ENCODE measurements at regions not wholly inside any gene's neighbourhood (a gene's known extent, or its start where the extent isn't known, plus 50 kb on each side); places are given as distances from the start of the nearest gene placed in this dataset.

DNA sequence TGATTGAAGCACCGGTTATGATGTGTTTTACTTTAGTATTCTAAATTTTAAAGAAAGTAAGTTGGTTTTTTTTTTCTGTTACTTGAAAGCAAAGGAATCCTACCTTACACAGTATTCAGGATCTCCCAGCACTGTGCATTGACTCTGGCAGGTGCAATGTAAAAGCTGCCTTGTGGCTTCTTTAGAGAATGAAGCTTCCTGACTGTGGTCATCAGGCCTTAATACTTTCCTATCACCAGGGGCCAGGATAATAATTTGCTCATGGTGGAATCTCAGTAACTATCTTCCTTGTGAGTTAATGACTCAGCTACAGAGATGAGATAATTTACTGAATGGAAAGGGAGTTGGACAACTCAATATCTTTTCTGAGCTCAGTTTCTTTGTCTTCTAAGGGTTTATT is 435.5 kb upstream of the ZNF608 start:
- no peak for DNase-seq

DNA sequence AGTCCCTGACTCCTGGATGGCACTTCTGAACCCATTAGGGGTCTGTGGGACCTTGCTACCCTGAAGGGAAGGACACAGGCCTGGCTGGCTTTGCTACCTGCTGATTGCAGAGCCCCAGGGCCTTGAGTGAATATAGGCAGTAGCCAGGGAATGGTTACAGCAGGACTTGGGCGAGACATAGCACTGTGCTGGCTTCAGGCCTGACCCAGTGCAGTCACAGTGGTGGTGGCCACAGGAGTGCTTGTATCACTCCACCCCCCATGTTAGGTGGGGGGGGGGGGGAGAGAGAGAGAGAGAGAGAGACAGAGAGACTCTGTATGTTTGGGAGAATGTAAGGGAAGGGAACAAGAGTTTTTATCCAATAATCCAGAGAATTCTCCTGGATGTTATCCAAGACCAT is 439.3 kb upstream of the ZNF608 start:
- no peak for DNase-seq

DNA sequence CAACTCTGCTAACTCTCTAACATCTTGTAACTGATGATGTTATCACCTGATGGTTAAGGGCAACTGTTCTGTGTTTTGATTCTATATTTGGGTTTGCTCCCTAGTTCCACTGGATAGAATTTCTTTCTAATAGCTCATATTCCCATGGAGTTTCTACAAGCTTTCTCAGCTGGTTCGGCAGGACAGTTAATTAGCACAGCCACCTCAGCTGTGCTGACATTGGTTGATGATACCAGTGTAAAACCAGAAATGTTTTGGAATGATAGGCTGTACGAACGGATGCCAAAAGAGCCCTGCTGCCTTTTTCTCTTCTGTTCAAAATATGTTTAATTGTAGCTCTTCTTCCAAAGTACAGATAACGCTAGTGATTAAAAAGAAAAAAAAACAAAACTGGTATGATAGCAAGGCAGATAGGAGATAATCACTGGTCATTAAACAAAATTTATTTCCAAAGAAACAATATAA is 440.5 kb upstream of the ZNF608 start:
- no peak for DNase-seq

DNA sequence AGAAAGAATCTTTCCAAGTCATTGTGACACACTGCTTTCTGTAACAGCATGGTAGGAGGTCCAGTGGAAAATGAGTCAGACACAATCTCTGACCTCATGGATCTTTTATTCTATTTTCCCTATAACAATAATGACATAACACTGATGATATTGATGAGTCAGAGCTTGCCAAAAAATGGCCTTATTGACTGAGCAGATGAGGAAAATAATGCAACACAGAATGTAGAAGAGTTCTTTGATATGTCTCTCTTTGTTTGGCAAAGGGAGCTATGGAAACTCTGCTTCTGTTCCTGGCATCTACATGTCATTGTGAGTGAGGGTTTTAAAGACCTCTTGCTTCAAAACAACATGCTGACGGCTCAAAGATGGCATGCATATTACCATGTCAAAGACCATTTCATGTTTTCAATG is 443.1 kb upstream of the ZNF608 start:
- DNase-seq, result no peak

DNA sequence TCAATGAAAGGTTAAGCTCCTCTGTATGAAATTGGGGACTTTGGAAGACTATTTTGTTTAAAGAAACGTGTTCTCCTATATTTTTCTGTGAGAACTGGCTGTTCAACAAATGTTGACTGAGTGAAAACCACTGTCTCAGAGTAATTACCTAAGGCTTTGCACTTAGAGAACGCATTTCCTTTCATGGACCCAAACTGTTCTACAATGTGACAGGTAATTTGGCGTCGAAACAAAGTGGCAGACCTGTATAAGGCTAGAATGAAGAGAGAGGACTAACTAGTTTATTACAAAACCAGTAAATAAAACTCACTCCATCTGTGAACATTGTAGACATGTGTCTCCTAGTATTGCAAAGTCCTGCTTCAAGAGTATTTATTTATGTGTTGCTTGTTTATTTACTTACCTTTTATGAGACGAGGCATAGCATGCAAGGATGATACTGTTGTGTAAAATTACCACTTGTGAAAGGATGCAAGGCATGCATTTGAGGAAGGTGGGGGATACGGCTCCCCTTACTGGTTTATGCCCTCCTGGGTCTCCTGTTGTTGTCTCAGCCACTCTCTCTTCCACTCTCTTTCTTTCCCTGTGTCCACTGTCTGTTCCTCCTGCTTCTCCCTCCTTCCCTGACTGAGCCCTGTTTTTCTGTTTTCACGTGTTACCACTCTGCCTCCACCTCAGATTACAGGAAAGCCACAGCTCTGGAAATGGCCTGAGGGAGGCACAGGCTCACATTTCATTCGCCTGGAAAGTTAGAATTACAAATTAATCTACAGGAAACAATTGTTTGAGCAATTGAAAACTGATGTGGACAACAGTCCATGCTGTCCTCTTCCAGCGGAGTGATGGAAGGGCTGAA is 444.0 kb upstream of the ZNF608 start:
- DNase-seq, result no peak

DNA sequence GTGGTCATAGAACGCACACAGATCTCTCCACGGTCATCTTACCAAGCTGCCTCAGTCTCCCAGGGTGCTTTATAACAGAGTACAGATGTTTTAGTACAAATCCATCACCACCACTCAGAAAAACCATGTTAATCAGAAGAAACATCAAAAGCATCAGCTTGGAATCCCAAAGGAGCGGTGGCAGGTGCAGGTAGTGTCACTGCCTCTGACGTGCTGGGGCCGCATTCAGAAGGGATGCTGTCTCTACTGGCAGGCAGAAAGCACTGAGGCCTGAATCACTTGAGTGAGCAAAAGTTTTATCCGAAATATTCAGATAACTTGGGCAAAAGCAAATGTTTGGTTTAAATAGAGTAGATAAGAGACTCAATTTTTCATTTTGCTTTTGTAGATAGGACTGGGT is 448.4 kb upstream of the ZNF608 start:
- no peak for DNase-seq

DNA sequence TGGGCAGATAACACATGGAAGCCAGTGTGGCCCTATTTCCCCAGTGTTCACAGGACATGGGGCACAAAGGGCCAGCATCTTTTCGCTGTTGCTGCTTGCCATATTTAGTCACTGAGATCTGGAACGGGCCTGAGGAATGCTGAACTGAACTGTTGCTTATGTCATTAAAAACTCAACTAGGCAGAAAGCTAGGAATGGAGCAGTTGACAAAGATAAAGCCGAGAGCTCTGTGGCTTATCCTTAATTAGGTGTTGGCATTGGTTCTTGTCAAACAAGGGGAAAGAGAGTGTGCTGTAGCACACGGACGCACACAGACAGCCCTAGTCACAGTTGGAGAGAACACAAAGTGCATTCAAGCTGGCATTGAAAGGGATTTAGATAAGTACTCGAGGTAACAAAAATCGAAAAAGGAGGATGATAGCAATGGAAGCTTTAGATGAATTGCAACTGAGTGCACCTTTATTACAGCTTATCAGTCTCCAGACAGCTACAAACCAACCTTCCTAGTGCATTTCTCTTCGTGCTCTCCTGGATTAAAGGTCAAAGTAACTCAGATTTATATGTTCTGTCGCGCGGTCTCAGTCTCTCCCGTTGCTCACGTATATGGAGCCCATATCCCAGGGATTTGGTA is 450.2 kb upstream of the ZNF608 start:
- no peak for DNase-seq

DNA sequence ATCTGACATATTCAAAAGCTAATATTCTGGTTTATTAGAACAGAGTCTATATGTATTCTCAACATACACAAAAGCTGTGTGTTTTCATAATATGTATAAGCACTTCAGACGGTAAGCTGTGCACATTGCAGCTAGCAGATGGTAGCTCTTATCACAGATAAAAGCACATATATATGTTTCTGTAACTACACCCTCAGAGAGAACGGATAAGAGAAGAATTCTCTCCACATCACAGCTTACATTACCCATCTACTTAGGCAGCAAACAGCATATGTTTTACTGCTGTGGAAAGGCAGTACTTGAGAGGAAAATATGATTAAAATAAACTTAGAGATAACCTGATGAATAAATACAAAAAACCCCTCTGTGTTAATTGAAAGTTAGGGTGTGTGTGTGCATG is 450.9 kb upstream of the ZNF608 start:
- no peak for DNase-seq

DNA sequence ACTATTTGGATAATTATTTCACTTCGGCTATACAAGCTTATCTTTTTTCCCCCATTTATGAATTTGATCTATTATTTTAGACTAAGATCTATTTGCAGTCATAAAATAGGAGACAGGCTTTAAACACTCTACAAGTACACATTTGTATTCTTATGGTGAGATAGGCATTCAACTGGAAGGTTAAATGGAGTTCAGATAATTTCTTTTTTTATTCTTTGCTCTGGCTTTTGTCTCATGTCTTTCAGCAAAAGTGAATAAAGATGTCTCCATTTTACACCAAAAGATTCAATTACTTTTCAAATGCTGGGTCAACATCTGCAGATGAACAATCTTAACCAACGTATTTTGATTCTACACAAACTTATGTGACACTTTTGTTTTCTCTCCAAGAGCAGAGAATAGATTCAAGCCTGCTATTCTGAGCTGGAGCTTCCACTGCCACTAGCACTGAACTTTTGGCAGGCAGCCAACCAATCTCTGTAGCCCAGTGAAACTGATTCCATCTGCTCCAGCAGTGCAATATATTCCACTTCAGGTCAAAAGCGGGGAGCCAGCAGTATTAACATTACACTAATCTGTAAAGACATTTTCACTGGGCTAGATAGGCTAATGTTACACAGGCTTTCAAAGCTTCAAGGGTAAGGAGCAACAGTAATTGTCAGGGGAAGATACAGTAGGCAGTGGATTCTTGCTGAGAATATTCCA is 452.0 kb upstream of the ZNF608 start:
- DNase-seq, result peak in 1 of 4 experiments; percentile 25

DNA sequence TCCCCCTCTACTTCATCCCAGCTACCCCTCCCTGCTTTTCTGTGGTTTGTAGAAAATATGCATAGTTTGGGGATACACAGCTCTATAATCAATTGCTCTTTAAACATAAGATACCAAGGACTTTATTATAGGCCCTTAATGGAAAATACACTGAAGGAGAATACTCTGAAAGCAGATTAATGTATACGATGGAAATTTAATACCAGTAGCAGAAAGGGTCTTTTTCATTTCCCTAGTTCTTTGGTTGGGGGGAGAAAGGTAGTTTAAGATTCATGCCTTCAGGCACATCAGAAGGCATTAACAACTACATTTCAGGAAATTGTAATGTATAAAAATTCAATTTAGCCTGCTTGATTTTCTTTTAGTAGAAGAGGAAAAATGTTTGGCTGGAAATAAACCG is 452.9 kb upstream of the ZNF608 start:
- no peak for DNase-seq

DNA sequence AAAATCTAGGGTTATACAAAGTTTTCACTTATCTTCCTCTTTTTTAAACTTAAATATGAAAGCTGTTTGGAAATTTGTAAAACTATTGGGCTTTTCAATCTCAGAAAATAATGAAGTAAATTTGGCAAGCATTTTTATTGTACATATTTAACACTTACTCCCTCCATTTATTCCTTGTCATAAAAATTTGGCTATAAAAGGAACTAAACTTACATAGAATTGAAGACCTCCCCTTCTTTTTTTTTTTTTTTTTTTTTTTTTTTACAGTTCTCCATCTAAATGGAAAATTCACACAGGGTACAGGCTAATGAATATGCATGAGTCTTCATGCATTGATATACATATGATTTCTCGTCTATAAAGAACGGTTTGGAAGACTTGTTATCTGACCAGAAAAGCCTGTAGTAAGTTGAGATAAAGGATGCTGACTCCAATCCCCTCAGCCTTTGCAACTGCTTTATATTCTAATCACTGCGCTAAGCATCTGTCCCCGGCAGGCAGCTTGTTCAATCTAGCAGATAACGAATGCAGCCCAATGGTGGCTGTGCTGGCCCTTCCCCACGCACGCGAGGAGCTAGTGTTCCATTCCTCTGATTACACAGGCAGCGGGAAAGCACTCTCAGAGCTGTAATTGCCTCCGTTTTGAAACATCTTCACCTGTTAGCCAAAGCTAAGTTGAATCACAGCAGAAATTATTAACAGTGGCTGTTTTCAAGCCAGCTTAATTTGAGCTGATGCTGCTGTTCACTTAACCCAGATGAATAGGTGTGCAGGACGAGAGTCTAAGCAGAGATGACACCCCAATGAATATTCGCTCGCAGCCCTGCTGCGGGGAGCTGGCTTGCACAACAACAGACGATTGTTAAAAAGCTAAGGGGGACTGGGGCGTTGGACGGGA is 453.8 kb upstream of the ZNF608 start:
- DNase-seq, result no peak

DNA sequence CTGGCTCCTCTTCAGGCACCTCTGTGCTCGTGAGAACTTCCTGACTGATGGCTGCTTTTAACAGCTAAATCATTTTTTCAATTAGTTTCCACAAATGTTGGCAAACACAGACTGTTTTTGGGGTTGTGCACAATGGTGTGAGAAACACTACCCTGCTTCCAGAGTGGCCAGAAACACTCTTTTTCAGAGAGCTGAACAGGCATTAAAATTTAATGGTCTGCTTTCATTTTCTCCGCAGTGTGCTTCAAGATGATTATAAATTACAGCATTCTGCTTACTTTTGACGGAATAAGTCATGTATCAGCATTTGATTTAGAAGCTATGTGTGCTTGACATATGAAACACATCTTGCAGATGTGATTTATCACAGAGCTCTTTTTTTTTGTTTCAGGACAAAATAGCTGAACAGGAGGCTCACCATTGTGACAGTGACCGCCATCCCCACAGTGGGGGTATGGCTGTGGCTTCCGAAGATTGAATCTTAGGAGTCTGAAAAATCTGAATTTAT is 454.5 kb upstream of the ZNF608 start:
- DNase-seq, result no peak

DNA sequence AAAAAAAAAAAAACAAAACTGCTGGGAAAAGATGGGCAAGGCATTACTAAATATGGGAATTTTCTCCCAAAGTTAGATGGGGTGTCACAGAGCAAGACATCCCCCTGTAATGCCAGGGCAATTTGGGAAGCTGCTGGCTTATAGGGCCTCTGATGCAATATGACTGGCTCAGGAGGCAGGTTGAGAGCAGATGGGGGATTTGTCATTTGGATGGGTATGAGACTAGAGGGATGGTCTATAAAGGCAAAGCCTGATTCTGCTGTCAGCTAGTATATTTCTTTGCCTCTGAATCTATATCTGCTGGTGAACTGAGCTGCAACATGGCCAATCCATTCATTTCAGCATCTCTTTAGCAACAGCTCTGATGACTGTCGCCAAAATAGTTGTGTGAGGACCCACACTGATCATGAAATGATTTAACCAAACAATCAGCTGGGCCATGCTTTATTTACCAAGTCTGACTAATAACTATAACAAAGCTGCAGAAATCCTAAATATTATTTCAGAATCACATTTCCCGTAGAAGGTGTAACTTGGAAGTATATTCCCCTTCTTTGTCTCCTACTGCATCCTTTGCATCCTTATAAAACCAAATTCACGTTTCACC is 455.1 kb upstream of the ZNF608 start:
- DNase-seq, result no peak

DNA sequence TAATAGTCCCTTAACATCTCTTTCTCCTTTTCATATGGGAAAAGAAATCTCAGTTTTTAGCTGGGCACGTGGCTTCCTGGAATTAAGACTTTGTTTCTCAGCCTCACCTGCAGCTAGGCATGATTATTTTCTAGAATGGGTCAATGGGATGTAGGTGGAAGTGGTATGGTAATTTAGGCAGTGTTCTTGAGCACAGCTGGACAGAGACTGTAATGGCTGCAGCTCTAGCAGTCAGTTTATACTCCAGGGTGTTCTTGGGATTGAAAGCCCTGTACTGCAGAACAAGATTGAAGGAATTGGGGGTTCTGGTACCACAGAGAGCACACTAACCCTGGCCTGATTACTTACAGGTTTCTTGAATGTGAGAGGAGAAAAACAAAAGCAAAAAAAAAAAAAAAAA is 455.9 kb upstream of the ZNF608 start:
- no peak for DNase-seq

DNA sequence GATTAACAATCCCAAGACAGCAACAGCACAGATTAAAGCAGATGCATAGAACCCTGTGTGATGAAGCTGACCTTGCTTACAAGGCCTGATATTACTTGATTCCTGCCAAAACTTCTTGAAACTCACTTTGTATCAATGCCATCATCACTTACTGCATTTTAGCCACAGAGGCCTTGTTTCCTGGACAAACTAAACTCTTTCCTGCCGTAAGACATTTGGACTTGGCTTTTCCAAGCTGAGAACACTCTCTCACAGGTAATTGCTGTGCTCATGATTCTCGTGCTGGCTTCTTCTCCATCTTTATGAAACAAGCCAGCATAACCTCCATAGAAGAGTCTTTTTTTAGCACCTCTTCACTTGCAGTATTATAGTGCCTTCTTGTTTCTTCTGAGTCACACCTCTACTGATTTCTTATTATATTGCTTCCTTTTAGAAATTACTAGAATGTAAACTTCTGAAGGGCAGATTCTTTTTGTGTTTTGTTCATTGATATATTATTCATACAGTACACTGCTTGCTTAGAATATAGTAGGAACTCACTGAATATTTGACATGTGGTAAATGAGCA is 456.5 kb upstream of the ZNF608 start:
- DNase-seq, result no peak

DNA sequence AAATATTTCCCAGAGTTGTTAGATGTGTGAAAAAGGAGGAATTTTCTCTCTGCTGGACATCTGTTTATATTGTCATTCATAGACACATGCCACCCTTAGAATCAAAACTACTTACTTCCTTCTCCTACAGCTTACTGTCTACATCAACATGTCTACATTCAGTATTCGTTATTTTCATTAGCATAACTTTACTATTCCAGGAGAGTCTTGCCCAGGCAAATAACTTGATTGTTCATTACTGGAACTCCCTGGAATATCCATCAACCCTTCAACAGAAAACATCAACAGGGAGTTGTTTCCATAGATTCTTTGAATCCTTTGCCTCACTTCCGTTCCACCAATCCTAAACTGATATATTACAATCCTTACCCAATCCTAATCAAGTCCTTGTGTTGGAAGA is 457.5 kb upstream of the ZNF608 start:
- no peak for DNase-seq

DNA sequence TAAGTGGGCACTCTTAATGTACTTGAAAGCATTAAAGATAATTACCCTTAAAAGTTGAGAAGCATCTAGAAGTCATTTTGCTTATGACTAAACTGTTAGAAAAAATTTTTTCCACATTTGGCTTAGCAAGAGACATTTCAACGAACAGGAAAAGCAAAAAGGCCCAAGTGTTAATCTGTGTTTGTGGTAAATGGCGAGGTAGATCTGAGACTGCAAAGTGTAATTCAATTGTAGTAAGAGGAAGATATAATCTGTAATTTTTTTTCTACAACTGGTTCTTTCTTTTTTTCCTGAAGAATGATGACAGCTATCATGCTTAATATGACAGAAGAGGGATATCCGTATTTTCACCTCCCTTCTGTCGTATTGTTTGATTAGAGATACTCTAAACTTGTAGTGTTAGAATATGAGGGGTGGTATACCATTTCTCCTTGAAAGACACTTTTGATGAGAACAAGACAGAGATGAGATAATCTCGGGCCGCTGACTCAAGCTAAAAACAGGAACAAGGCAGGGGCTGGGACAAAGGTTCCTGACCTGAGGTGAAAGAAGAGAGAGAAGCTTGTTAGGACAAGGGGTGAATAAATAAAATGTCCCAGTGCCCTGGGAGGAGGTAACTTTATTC is 459.3 kb upstream of the ZNF608 start:
- DNase-seq, result peak; percentile 14 to 31 (median 24)

DNA sequence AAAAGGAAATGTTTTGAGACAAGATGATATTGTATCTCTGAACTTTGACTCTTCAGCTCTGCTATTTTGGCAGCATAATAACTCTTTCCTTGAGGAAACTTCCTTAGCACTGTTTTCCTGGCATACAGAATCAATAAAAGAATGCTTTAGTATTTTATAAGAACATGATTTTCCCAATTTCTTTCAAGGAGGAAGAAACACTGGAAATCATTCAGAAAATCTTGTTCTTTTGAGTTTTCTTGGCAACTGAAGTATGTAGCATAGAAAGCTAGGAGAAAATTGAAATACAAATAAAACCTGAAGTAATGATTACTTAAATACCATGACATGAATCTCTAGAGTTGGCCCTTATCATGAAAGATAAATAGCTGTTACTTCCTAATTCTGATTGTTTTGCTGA is 461.4 kb upstream of the ZNF608 start:
- no peak for DNase-seq

DNA sequence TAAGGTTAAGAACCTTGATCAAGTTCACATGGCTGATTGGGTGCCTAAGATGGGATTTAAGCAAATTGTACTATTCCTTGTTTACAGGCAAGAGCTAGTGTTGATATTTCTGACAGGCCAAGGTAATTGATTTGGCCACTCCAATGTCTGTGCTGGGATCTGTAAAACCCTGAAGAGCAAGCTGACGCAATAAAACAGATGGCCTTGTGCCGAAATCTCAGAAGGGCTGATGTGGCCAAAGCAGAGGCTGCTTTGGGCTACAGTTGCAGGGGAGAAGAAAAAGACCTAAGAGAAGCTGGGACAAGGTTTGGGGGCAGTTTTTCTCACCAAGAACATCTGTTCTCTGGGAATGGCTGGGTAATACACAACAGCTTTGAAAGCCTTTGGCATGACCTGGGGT is 463.2 kb upstream of the ZNF608 start:
- no peak for DNase-seq

DNA sequence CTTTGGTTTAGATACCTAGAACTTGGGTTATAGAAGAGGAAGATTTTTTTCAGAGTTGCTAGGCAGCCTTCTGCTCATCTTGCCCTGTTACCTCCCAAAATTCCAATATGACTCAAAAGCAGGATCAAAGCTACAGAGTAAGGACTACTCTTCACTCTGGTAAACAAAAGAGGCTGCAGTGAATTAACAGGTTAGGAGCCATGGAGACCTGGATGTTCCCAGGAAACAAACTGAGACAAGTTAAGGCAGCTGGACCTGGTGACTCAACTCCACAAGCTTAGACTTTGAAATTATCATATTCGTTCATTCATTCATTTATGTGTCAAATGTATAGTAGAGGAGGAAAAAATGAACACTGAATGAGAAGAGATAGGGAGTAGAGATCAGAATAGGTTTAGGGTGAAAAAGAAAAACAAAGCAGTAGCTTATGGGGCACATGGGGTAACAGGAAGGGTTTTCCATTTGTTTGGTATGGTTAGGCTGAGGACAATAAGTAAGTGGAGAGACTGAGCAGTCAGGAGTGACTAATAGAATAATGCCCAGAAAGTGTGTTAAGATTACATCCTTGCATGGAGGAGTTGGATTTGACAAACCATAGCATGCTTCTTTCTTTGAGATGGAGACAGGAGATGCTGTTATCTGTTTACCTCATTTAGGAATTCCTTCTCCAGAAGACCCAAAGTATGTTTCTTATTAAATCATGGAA is 464.0 kb upstream of the ZNF608 start:
- DNase-seq, result no peak
